ENCODE measurements at regions not wholly inside any gene's neighbourhood (a gene's known extent, or its start where the extent isn't known, plus 50 kb on each side); places are given as distances from the start of the nearest gene placed in this dataset.
"Not testable (repeated sequence)": the region's sequence is repeated elsewhere in the genome, so short reads cannot be mapped to it uniquely, and the experiment has no call there.

DNA sequence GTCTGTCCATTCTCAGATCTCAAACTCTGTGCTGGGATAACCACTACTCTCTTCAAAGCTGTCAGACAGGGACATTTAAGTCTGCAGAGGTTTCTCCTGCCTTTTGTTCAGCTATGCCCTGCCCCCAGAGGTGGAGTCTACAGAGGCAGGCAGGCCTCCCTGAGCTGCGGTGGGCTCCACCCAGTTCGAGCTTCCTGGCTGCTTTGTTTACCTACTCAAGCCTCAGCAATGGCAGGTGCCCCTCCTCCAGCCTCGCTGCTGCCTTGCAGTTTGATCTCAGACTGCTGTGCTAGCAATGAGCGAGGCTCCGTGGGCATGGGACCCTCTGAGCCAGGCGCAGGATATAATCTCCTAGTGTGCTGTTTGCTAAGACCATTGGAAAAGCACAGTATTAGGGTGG is 53.1 kb upstream of the HUNK start:
- not testable (repeated sequence) for DNase-seq

DNA sequence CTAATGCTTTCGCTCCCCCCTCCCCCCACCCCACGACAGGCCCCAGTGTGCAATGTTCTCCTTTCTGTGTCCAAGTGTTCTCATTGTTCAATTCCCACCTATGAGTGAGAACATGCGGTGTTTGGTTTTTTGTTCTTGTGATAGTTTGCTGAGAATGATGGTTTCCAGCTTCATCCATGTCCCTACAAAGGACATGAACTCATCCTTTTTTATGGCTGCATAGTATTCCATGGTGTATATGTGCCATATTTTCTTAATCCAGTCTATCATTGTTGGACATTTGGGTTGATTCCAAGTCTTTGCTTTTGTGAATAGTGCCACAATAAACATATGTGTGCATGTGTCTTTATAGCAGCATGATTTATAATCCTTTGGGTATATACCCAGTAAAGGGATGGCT is 58.5 kb upstream of the HUNK start:
- DNase-seq = not testable (repeated sequence)

DNA sequence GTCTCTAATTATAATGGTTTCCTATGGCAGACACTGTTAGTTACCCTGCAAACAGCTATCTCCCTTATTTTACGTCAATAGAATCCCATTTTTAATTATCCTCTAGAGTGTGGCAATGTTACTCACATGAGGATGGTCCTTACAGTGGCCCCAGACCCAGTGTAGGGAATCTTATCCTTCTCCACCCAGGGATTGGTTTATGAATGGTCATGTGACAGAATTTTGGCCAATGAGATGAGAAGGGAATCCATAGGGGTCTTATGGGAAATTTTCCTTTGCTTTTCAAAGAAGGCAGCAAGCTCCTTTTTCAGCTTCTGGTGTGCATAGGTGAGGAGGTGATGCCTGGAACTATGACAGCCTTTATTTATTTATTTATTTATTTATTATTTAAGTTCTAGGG is 59.0 kb upstream of the HUNK start:
- no peak for DNase-seq

DNA sequence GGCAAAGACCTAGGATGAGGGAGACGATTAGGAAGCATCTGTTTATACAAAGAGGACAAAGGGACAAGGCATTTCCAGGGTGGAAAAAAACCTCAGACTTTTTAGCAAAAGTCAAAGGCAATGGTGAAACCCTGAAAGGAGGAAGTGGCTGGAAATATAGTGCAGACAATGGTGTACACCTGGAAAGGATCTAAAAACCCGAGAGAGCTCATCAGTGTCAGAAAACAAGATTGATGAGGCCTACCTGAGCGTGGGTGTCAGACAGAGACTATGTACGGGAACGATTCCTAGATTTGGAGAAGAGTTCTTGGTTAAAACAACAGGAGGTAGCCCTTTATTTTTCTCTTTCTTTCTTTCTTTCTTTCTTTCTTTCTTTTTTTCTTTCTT is 68.8 kb upstream of the HUNK start:
- no peak for DNase-seq

DNA sequence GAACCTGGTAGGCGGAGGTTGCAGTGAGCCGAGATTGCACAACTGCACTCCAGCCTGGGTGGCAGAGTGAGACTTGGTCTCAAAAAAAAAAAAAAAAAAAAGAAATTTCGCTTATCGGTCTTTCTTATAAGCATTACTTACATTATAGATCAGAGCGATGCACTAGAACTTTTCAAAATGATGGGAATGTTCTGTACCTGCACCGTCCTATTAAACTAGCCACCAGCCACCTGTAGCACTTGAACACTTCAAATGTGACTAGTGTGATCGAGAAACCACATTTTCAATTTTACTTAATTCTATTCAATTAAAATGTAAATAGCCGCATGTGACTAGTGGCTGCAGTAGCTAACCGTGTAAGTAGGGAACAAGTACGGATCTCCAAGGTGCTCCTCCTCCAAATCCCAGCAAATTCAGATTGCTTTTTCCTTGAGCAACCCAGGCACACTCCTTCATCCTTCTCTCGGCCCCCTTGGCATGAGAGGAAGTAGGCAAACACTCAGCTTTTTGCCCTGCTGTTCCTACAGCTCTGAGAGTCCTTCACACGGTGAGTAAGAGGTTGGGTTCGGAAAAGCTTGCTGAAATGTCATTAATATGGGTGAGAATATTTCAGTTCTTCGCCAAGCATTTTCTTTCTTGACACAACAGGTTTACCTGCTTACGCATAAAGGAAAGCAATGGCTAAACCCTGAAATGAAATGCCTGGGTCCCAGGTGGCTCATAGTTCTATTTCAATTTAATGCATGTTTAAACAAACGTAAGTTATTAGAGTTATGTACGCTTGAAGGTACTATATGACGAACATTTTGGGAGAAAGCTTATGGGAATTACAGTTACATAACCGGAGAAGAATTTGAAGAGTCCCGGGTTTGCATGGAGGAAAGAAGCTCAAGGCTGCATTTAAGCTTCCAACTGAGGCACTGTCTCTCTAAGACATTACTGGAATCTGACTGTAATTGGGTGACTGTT is 69.5 kb upstream of the HUNK start:
- no peak for DNase-seq

DNA sequence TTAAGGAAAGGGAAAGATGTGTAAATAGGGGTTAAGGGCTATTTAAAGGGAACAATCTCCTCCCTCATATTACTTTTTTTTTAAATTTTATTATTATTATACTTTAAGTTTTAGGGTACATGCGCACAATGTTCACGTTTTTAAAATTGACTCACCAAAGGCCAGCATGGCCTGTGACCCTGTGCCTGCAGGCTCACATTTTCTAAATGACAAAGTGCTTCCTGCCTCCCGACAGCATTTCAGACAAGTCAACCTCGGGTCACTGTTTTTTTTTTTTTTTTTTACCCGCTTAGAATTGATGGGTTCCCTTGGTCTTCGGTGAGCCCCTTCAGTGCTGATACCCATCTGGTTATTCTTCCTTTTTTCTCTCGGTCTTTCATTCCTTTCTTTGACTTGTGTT is 70.4 kb upstream of the SCAF4 start:
- no peak for DNase-seq

DNA sequence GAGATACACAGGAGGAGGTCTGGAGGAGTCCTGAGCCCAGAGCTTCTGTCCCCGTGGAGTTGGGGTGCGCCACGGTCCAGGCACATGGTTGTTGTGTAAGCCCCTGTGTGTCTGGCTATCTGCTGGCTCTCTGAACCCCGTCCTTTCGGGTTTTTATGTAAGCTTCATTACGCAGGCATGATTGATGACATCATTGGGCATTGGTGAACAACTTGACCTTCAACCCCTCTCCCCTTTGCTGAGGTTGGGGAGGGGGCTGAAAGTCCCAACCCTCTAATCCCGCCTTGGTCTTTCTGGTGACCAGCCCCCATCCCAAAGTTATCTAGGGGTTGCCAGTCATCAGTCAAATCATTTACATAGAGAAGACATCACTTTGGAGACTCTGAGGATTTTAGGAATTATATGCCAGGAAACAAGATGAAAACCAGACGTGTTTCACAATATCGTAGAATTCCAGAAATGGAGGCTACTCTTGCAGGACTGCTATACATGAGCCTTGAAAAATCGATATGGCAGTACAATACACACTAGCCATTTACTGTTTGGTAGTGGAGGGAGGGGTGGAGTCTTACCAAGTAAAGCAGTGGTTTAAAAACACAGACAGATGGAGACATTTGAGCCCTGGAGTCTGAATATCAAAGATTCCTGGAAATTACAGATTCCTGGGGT is 69.8 kb upstream of the SCAF4 start:
- DNase-seq = peak; percentile 25 to 77

DNA sequence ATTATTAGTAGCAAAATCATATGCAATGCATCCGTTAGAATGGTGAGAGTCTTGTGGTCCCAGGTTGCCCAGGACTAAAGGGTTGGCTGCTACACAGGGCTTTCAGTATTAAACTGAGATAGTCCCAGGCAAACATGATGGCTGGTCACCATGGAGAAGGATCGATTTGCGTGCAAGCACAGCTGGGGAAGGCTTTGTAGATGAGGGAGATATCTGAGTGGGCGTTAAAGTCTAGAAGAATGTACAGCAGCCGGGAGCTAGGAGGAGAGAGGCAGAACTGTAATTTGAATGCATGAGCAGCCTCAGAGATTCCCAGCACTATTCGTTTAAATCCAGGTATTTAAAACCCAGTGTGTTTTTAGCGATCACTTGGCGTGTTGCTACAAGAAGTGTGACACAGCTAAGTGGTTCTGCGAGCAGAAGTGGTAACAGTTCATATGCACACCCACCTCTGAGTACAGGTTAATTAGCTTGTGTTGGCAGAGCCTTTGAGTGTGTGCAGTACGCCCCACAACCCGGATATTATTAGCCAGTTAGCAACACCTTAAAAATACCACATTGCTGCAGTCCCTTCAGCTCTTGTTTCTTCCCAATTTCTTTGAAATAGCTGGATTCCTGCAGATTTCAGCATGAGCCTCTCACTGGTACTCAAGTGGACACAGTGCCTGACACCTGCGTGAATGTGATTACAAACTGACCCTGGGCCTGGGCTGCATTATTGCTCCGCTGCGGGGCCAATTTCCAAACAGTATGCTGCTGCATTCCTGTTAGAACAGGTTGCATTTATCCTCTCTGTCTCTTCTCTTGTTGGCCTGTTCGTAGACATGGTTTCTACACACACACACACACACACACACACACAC is 67.2 kb upstream of the SCAF4 start:
- DNase-seq = no peak

DNA sequence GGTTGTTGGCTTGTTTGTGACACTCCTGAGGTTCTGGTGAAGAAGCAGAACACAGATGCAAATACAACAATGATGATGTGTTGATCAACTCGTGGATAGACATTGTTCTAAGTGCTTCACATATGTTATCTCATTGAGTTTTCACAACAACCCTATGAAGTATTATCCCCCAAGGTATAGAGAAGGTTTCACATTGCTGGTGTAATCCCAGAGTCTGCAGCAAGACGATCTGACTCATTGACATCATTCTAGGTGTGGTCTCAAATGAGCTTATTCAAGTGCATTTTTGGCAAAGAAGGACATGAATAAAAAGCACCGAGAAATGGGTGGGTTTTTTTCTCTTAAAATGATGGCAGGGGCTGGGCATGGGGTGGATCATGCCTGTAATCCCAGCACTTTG is 64.1 kb upstream of the SCAF4 start:
- DNase-seq = no peak

DNA sequence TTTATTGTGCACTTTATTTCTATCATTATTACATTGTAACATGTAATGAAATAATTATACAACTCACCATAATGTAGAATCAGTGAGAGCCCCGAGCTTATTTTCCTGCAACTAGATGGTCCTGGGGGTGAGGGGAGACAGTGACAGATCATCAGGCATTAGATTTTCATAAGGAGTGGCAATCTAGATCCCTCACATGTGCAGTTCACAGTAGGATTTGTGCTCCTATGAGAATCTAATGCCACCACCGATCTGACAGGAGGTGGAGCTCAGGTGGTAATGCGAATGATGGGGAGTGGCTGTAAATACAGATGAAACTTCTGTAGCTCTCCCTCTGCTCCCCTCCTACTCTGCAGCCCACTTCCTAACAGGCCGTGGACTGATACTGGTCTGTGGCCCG is 58.5 kb upstream of the SCAF4 start:
- DNase-seq = not testable (repeated sequence)

DNA sequence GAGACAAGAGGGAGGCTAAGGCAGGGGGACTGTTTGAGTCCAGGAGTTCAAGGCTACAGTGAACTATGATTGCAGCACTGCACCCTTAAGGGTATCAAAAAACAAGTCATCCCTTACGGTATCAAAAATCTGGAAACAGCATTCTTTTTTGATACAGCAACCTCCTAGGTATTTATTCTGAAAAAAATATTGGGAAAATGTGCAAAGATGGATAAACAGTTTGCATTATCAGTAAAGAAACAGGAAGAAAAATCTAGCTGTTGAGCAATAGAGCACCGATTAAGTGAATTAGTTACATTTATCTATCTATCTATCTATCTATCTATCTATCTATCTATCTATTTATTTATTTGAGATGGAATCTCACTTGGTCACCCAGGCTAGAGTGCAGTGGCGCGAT is 56.7 kb upstream of the SCAF4 start:
- DNase-seq = no peak

DNA sequence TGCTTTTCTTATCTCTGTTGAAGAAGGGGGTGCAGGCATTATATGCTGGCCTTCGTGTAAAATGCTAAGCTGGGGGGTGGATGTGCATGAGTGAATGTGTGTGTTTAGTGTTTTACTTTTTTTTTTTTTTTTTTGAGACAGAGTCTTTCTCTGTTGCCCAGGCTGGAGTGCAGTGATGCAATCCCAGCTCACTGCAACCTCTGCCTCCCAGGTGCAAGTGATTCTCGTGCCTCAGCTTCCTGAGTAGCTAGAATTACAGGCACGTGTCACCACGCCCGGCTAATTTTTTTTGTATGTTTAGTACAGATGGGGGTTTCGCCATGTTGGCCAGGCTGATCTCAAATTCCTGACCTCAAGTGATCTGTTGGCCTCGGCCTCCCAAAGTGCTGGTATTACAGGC is 55.8 kb upstream of the SCAF4 start:
- DNase-seq = not testable (repeated sequence)

DNA sequence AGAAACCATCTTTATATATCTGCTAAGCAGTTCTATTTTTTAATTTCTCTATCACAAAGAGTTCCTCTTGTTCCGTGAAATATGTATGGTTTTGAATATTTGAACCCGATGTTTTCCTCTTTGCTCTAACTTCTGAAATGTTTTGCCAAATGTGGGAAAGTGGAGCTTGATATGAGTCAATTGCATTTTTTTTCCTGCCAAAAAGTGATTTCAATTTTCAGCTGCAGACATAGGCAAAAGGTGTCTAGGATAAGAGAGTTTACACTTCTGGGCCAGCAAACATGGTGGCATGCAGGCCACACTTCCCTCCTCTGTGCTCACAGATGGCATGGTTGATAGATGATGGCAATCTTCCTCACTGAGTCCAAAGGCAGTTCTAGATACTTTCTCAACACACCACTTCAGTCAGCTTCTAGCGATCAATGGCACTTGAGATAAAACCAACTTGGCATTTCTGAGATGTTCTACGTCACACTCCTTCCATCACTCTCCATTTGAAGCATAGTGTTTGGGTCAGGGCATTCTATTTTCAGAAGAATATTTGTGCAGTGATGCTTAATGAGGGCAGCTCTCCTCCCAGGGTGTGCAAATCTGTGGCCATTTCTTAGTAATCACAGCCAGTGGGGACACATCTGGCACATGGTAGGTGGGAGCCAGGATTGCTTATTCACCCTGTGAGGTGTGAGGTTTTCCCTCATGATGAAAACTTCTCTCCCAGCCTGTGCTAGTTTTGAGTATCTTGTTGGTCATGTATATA is 54.4 kb upstream of the SCAF4 start:
- DNase-seq = no peak

DNA sequence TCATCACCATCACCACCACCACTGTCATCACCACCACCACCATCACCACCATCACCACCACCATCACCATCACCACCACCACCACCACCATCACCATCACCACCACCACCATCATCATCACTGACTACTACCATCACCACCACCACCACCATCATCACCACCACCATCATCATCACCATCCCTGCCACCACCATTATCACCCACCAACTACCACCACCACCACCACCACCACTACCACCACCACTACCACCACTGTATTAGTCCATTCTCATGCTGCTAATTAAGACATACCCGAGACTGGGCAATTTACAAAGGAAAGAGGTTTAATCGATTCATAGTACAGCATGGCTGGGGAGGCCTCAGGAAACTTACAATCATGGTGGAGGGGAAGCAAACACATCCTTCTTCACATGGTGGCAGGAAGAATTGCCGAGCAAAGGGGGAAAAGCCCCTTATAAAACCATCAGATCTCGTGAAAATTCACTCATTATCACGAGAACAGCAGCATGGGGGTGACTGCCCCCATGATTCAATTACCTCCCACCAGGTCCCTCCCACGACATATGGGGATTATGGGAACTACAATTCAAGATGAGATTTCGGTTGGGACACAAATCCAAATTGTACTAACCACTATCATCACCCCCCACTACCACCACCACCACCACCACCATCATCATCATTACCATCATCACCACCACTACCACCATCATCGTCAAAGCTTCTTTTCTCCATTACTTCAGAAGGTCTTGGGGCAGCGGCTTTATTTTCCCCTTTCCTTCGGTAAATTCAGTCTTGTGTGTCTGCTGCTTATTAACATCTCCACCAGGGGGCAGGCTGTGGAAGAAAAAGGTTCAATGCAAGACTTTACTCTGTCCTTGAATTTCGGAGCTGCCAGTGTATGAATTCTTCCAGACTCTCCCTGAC is 53.6 kb upstream of the SCAF4 start:
- peak; percentile 87 to 90 for DNase-seq

DNA sequence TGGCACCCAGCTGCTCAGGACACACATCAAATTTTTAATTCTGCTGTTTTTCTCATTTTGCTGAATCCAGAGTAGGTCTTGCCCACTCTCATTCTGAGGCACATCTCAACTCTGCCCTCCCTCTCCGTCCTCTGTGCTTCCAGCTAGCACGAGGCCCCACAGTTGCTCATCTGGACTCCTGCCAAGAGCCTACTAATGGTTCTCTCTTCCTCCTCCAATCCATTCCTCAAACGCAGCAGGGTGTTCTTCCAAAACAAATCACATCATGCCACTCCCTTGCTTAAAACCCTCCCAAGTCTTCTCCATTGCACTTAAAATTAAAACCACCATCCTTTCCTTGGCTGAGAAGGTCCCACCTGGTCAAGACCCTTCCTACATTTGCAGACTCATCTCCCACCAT is 49.8 kb upstream of the SCAF4 start:
- peak; percentile 75 to 79 for DNase-seq

All from NCI-H524 (cell line).